Retinal pigment epithelial cell (primary cell): ENCODE measurements at regions not wholly inside any gene's neighbourhood (a gene's known extent, or its start where the extent isn't known, plus 50 kb on each side); places are given as distances from the start of the nearest gene placed in this dataset.
"Not testable (repeated sequence)": the region's sequence is repeated elsewhere in the genome, so short reads cannot be mapped to it uniquely, and the experiment has no call there.

Experiments used
- DNase-seq: peaks from one replicate; pipeline ENCODE4 v3.0.0-alpha.2; 2010; ENCODE audit warnings: low read depth
- H3K4me3 ChIP-seq: 2 replicates; pipeline ENCODE4 v1.5.1; 2011; ENCODE audit warnings: mild to moderate bottlenecking, low read length, control low read depth, moderate library complexity
- CTCF ChIP-seq: conservative IDR thresholded peaks from 2 replicates; pipeline ENCODE4 v1.5.1; 2011; ENCODE audit warnings: low read depth, low read length, control low read depth, inconsistent platforms

- TF ChIP-seq CTCF: no peak
- no peak overlapping the region for H3K4me3 ChIP-seq
- no peak for DNase-seq
These were observed 306.0 kb upstream of the TCF4 start for GRCh38 chr18:55893948-55894347.

GRCh38 chr18:55892862-55893813 lies 305.1 kb upstream of the TCF4 start:
- not testable (repeated sequence) for H3K4me3 ChIP-seq, DNase-seq

DNA sequence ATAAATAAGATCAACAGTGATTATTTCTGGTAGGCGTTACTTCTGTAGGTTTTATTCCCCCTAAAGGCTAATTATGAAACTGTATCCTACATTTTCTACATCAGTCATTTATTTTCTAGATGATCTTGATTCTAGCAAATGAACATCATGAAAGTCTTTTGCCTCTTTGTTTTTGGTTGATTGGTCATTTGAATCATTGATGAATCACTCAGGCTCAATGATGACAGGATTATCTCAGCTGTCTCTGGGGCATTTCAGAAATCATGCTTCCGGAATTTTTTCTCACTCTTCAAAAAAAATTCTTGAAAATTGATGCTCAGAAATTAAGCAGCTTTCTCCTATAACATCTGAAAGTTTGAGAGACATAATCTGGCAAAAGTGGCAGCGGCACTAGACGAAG lies 298.9 kb upstream of the TCF4 start:
- TF ChIP-seq CTCF: no peak
- H3K4me3 ChIP-seq: no peak overlapping the region
- DNase-seq: no peak

DNA sequence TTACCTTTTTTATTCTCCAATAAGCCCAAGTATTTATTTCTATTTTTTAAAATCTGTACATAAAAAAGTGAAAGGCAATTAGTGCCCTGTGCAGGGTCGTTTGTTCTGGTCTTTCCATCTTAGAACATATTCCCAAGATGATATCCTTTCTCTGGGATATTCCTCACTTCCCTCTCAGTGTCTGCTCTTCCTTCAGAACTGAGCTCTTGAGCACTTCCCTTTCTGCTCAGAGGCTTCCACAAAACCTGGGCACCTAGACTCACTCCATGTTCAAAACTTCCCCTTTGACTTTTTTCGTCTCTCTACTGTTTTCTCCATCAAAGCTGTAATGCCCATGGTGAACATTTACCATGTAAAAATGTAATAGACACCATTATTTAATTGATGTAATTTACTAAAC lies 296.5 kb upstream of the TCF4 start:
- no peak for DNase-seq
- no peak overlapping the region for H3K4me3 ChIP-seq
- no peak for TF ChIP-seq CTCF

- H3K4me3 ChIP-seq: no peak overlapping the region
- DNase-seq: no peak
- no peak for TF ChIP-seq CTCF
These were observed 292.6 kb upstream of the TCF4 start for GRCh38 chr18:55880617-55881016.

GRCh38 chr18:55879331-55879730 lies 291.3 kb upstream of the TCF4 start:
- TF ChIP-seq CTCF: no peak
- H3K4me3 ChIP-seq: no peak overlapping the region
- no peak for DNase-seq

GRCh38 chr18:55878224-55878623 lies 290.2 kb upstream of the TCF4 start:
- no peak overlapping the region for H3K4me3 ChIP-seq
- DNase-seq: no peak
- no peak for TF ChIP-seq CTCF
